Lower lobe of right lung (tissue), 2 donors: ENCODE measurements at regions not wholly inside any gene's neighbourhood (a gene's known extent, or its start where the extent isn't known, plus 50 kb on each side); places are given as distances from the start of the nearest gene placed in this dataset.

Source experiments
- ATAC-seq, 2 donors: fragments of 200-7000 bp; cut with Tn5 transposase; one replicate each; pipeline ENCODE4 v1.9.1; 2020 to 2022; ENCODE audit warnings: mild to moderate bottlenecking in 2 of 2, moderate library complexity in 2 of 2
- DNase-seq: peaks from one replicate; pipeline ENCODE4 v3.0.0-alpha.2; 2020
- H3K27ac ChIP-seq: fragments of 200-600 bp; one replicate; pipeline ENCODE4 v1.8.0; 2022
- H3K27me3 ChIP-seq: fragments of 200-600 bp; one replicate; pipeline ENCODE4 v1.8.0; 2022; ENCODE audit warnings: low read depth
- H3K36me3 ChIP-seq: fragments of 200-600 bp; one replicate; pipeline ENCODE4 v1.8.0; 2022; ENCODE audit warnings: mild to moderate bottlenecking
- H3K4me1 ChIP-seq: fragments of 200-600 bp; one replicate; pipeline ENCODE4 v1.8.0; 2022
- H3K4me3 ChIP-seq: fragments of 200-600 bp; one replicate; pipeline ENCODE4 v1.8.0; 2022; ENCODE audit warnings: mild to moderate bottlenecking
- H3K9me3 ChIP-seq: fragments of 200-600 bp; one replicate; pipeline ENCODE4 v1.8.0; 2022
- intact Hi-C: fragments of 100-400 bp; cut with DNase I; formaldehyde crosslinking; loops from one replicate; pipeline ENCODE4 v1.11.0; 2022
- TF ChIP-seq, protein P1 (sequence below): fragments of 200-600 bp; IDR thresholded peaks from one replicate; pipeline ENCODE4 v1.8.0; 2022; ENCODE audit warnings: antibody characterized with exemption, mild to moderate bottlenecking
- donor health status: DM: no; HTN: yes; CAD: no; lungs with severe emphysema.

DNA sequence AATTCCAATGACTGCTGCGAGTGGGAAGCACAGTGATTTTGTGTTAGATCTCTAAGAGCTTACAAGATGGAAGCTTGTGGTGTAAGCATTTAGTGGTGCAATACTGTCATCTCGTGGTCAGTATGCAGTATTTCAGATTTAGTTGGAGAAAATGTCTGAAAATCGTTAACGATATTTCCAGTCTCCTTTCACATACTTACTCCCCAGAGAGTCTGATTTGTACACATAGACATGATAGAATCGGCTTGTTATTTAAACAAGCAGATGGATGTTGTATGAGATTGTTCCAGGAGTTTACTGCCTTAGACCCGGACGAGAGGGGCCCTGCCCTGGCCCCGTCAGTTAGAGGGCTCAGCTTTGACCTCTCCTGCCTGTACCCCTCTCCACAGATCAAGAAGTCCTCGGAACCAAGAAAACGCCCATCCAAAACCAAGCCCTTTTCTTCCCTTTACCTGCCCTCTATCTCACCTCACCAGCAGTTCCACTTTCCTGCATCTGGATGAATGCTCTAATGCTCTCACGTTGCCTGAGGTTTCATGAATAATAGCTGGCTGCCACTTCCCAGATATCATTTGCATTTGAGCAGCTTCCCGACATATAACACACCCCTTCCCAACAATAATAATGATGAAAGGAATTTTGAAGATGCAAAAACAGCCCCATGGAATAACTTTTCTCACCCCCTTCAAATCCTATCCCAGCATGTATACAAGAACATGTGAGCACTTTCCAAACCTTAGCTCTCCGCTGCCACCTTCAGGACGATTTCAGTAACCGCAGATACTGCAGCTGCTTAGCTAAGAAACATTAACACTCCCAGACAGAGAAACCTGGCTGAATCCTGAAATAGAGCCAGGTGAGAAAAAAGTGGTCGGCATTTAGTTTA lies 247.3 kb downstream of the LTN1 start:
- peak overlapping the region; percentile 55 for H3K4me3 ChIP-seq
- H3K36me3 ChIP-seq: no peaks in the 10 kb centered on the region
- ATAC-seq (peak; percentile 91 to 97), DNase-seq (peak; percentile 59)
- TF ChIP-seq, protein P1, sequence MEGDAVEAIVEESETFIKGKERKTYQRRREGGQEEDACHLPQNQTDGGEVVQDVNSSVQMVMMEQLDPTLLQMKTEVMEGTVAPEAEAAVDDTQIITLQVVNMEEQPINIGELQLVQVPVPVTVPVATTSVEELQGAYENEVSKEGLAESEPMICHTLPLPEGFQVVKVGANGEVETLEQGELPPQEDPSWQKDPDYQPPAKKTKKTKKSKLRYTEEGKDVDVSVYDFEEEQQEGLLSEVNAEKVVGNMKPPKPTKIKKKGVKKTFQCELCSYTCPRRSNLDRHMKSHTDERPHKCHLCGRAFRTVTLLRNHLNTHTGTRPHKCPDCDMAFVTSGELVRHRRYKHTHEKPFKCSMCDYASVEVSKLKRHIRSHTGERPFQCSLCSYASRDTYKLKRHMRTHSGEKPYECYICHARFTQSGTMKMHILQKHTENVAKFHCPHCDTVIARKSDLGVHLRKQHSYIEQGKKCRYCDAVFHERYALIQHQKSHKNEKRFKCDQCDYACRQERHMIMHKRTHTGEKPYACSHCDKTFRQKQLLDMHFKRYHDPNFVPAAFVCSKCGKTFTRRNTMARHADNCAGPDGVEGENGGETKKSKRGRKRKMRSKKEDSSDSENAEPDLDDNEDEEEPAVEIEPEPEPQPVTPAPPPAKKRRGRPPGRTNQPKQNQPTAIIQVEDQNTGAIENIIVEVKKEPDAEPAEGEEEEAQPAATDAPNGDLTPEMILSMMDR: peak; percentile 84
- no peaks in the 10 kb centered on the region for H3K27me3 ChIP-seq
- peak overlapping the region; percentile 70 for H3K27ac ChIP-seq
- peaks cover 11% of the 10 kb centered on the region for H3K4me1 ChIP-seq
- H3K9me3 ChIP-seq: no peaks in the 10 kb centered on the region
- intact Hi-C loops: no loop called here

DNA sequence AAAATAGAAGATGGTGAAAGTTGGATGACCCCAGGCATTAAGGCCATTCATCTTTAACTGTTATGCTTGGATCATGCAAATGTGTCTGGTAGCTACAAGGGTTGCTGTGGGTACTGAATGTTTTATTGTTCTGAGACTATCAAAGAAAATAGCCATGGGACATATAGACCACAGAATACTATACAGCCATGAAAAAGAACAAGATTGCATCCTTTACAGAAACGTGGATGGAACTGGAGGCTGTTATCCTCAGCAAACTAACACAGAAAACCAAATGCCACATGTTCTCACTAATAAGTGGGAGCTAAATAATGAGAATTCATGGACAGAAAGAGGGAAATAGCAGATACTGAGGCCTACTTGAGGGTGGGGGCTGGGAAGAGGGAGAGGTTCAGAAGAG lies 249.0 kb downstream of the LTN1 start:
- H3K27me3 ChIP-seq: no peaks in the 10 kb centered on the region
- H3K9me3 ChIP-seq: no peaks in the 10 kb centered on the region
- no peak for ATAC-seq
- no peak for DNase-seq
- H3K4me3 ChIP-seq: no peak overlapping the region
- peaks cover 11% of the 10 kb centered on the region for H3K4me1 ChIP-seq
- no peak overlapping the region for H3K27ac ChIP-seq
- intact Hi-C loops: no loop called here
- no peaks in the 10 kb centered on the region for H3K36me3 ChIP-seq
- TF ChIP-seq, protein P1: no peak

DNA sequence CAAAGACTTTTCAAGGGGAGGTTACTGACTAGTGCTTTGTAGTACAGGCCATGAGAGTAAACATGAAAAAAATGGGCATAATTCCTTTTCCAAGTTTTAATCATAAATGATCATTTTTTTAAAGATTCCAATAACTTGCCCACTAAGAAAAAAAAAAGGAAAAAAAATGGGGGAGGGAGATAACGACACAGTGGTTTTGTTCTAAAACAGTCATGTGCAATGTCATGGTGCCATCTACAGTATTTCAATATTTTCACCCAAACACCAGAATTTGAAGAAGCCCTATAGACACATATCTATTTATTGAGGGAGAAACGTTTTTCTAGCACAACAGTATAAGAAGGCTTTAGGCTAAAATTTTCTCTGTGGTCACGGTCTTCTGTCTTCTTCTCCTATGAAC lies 250.2 kb downstream of the LTN1 start:
- peaks cover 11% of the 10 kb centered on the region for H3K4me1 ChIP-seq
- H3K4me3 ChIP-seq: no peak overlapping the region
- no peak overlapping the region for H3K27ac ChIP-seq
- H3K27me3 ChIP-seq: no peaks in the 10 kb centered on the region
- H3K36me3 ChIP-seq: no peaks in the 10 kb centered on the region
- no peak for DNase-seq
- no peak for ATAC-seq
- H3K9me3 ChIP-seq: no peaks in the 10 kb centered on the region
- intact Hi-C loops: no loop called here
- TF ChIP-seq, protein P1: no peak

DNA sequence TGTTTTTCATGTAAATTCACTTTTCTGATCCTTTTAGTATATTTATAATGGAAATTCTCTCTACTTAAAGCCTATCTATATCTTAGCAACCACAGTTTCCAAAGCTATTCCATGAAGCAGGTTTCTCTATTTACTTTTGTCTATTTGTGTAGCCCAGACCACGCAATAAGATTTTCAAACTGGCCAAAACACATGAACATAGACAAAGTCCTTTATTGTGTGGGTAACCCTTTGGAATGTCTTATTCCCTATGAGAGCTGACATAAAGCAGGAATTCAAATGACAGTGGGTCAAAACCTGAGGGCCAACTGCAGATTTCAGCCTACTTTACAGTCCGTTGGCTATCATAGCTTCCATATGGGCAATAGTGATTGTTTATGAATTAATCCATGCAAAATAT lies 252.6 kb downstream of the LTN1 start:
- ATAC-seq (no peak), DNase-seq (no peak)
- H3K27ac ChIP-seq: no peak overlapping the region
- H3K36me3 ChIP-seq: no peaks in the 10 kb centered on the region
- no peak overlapping the region for H3K4me3 ChIP-seq
- no peaks in the 10 kb centered on the region for H3K9me3 ChIP-seq
- intact Hi-C loops: no loop called here
- TF ChIP-seq, protein P1: no peak
- no peaks in the 10 kb centered on the region for H3K27me3 ChIP-seq
- peaks cover 6% of the 10 kb centered on the region for H3K4me1 ChIP-seq

DNA sequence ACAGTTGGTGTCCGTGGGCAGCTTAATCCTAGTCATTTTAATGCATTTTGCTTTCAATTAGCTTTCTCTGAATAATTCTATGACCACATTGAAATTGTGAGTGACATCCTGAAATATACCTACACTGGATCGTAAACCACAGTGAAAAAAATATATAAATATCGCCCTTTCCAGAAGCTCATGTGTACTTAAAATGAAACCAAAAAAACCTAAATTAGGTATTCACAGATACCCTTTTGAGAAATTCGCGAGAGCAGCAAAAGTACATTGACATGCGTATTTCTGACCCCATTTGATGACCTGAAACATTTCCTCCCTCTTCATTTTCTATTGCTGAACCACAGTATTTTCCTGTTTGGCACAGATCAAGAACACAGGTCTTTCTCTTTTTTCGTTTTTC lies 253.8 kb downstream of the LTN1 start:
- Histone ChIP-seq H3K4me1 (no peaks in the 10 kb centered on the region), H3K4me3 (no peak overlapping the region), H3K27ac (no peak overlapping the region), H3K27me3 (no peaks in the 10 kb centered on the region), H3K36me3 (no peaks in the 10 kb centered on the region), H3K9me3 (no peaks in the 10 kb centered on the region)
- DNase-seq (no peak), ATAC-seq (no peak)
- TF ChIP-seq, protein P1: no peak
- intact Hi-C loops: no loop called here
